ENCODE measurements at regions not wholly inside any gene's neighbourhood (a gene's known extent, or its start where the extent isn't known, plus 50 kb on each side); places are given as distances from the start of the nearest gene placed in this dataset.

- intact Hi-C loops (cut with micrococcal nuclease), result no loop called here
- Histone ChIP-seq H3K36me3 (ENCODE audit: control insufficient read depth, insufficient read depth, low read length) (no peaks in the 10 kb centered on the region), H3K79me2 (ENCODE audit: control insufficient read depth, insufficient read depth, low read length) (no peaks in the 10 kb centered on the region), H3K4me3 (no peak overlapping the region), H3K4me2 (ENCODE audit: insufficient read depth, low read length) (no peak overlapping the region), H4K20me1 (replicated peaks; ENCODE audit: control insufficient read depth, insufficient read depth, low read length) (no peaks in the 10 kb centered on the region), H3K27ac (ENCODE audit: extremely low read depth, low read depth, low read length) (no peak overlapping the region), H3K4me1 (replicated peaks in 1 of 2; ENCODE audit: control insufficient read depth in 2 of 2, insufficient read depth in 2 of 2, low read length in 2 of 2) (no peaks in the 10 kb centered on the region), H2AFZ (ENCODE audit: low read depth, low read length) (no peak overlapping the region), H3K27me3 (ENCODE audit: control insufficient read depth in 2 of 2, insufficient read depth in 2 of 2, low read length in 2 of 2) (no peaks in the 10 kb centered on the region), H3K9me3 (replicated peaks; ENCODE audit: control insufficient read depth, insufficient read depth, low read depth, low read length) (no peaks in the 10 kb centered on the region), H3K9ac (ENCODE audit: insufficient read depth in 1 of 2, low read depth in 2 of 2, low read length in 2 of 2) (no peak overlapping the region), H3K9me1 (ENCODE audit: control insufficient read depth, insufficient read depth, low read length) (no peaks in the 10 kb centered on the region)
- no peak for FAIRE-seq
- no peak for ATAC-seq
- CTCF ChIA-PET (ENCODE audit: low intra/inter-chr PET ratio), result no interaction called here
- 12% methylated on average over 5 of the region's 5 CpGs for WGBS (ENCODE audit: insufficient coverage, low coverage, missing lambda C conversion rate)
- no peak for TF ChIP-seq CXXC5 (CRISPR knock-in tag; IDR thresholded peaks at IDR 0.05)
- no peak for TF ChIP-seq KDM4B (IDR thresholded peaks at IDR 0.05; ENCODE audit: borderline replicate concordance in 2 of 2, low read depth in 1 of 2)
- no peak for TF ChIP-seq USF2 (CRISPR knock-in tag; IDR thresholded peaks at IDR 0.05)
- no peak for TF ChIP-seq ZNF75A (CRISPR knock-in tag; IDR thresholded peaks at IDR 0.05)
- no peak for TF ChIP-seq E2F3 (CRISPR knock-in tag; IDR thresholded peaks at IDR 0.05)
- TF ChIP-seq STAT5A (IDR thresholded peaks at IDR 0.05; ENCODE audit: borderline replicate concordance, low read length), result no peak
- DNase-seq (ENCODE audit: extremely low read depth in 1 of 4, low spot score in 3 of 4), result no peak
- no TSS peak for BruUV-seq (replicated peaks)
- in situ Hi-C loops (cut with MboI), result no loop called here
- POLR2A ChIA-PET, result no interaction called here
Observed at GRCh38 chr5:121251954-121252353, 599.7 kb upstream of the FTMT start.

- H3K79me2 ChIP-seq (ENCODE audit: control insufficient read depth, insufficient read depth, low read length), result no peaks in the 10 kb centered on the region
- H4K20me1 ChIP-seq (replicated peaks; ENCODE audit: control insufficient read depth, insufficient read depth, low read length), result no peaks in the 10 kb centered on the region
- no peak overlapping the region for H3K4me3 ChIP-seq
- in situ Hi-C loops (cut with MboI) (no loop called here), intact Hi-C loops (cut with micrococcal nuclease) (no loop called here)
- H3K27me3 ChIP-seq (ENCODE audit: control insufficient read depth in 2 of 2, insufficient read depth in 2 of 2, low read length in 2 of 2), result no peaks in the 10 kb centered on the region
- FAIRE-seq, result no peak
- no peaks in the 10 kb centered on the region for H3K9me1 ChIP-seq (ENCODE audit: control insufficient read depth, insufficient read depth, low read length)
- no peaks in the 10 kb centered on the region for H3K36me3 ChIP-seq (ENCODE audit: control insufficient read depth, insufficient read depth, low read length)
- BruUV-seq (replicated peaks), result no TSS peak
- ChIA-PET CTCF (ENCODE audit: low intra/inter-chr PET ratio) (no interaction called here), POLR2A (no interaction called here)
- TF ChIP-seq ZNF449 (CRISPR knock-in tag; IDR thresholded peaks at IDR 0.05), result no peak
- TF ChIP-seq ETV6 (IDR thresholded peaks at IDR 0.05; ENCODE audit: borderline replicate concordance in 1 of 2, low read depth in 2 of 2, low read length in 1 of 2), result peak in 1 of 2 experiments; percentile 36; a peak in 1 of 4 replicates
- TF ChIP-seq ETV6 (CRISPR knock-in tag; IDR thresholded peaks at IDR 0.05; ENCODE audit: borderline replicate concordance), result no peak
- no peak for TF ChIP-seq ZNF384 (IDR thresholded peaks at IDR 0.05; ENCODE audit: low read depth, low read length)
- TF ChIP-seq GABPB2 (CRISPR knock-in tag; conservative IDR thresholded peaks at IDR 0.05), result no peak
- no peaks in the 10 kb centered on the region; the same call in 1 of the 2 replicates for H3K9me3 ChIP-seq (replicated peaks; ENCODE audit: control insufficient read depth, insufficient read depth, low read depth, low read length)
- H3K4me2 ChIP-seq (ENCODE audit: insufficient read depth, low read length), result no peak overlapping the region
- no peak for ATAC-seq
- no peaks in the 10 kb centered on the region; a peak in 1 of 5 replicates for H3K4me1 ChIP-seq (replicated peaks in 1 of 2; ENCODE audit: control insufficient read depth in 2 of 2, insufficient read depth in 2 of 2, low read length in 2 of 2)
- H2AFZ ChIP-seq (ENCODE audit: low read depth, low read length), result no peak overlapping the region; the same call in 1 of the 2 replicates
- no peak overlapping the region for H3K9ac ChIP-seq (ENCODE audit: insufficient read depth in 1 of 2, low read depth in 2 of 2, low read length in 2 of 2)
- H3K27ac ChIP-seq (ENCODE audit: extremely low read depth, low read depth, low read length), result no peak overlapping the region
- DNase-seq (ENCODE audit: extremely low read depth in 1 of 4, low spot score in 3 of 4), result no peak
Observed at GRCh38 chr5:121257621-121258020, 594.1 kb upstream of the FTMT start.

Data from K562 (cell line).